PC-9 (cell line): ENCODE measurements at regions not wholly inside any gene's neighbourhood (a gene's known extent, or its start where the extent isn't known, plus 50 kb on each side); places are given as distances from the start of the nearest gene placed in this dataset.

Experiments used
- BruUV-seq: library from RNA; stranded (reverse); fragments of 400-500 nt; replicated peaks from 2 replicates; lab custom pipeline; 2021; lab: Mats Ljungman, UMichigan
- CTCF ChIA-PET: fragments of 300-600 bp; sonication (Branson Sonifier 250); formaldehyde crosslinking; loops from one replicate; lab custom pipeline; 2022; ENCODE audit warnings: antibody characterized with exemption; lab: Charles Lee
- POLR2A ChIA-PET: fragments of 300-600 bp; sonication (Branson Sonifier 250); formaldehyde crosslinking; loops from one replicate; lab custom pipeline; 2022; ENCODE audit warnings: antibody characterized with exemption; ENCODE audit not compliant: unreplicated experiment; lab: Charles Lee
- DNase-seq, 2 experiments: peaks; one replicate each; pipeline versions ENCODE4 v3.0.0 to v3.0.0-alpha.2; 2015 to 2022; ENCODE audit warnings: mixed read lengths in 1 of 2
- H2AFZ ChIP-seq: fragments of 200-600 bp; sonication (generic); 2 replicates; pipeline ENCODE4 v1.8.1; 2017; ENCODE audit warnings: antibody characterized with exemption
- H3F3A ChIP-seq: fragments of 200-600 bp; sonication (generic); 2 replicates; pipeline ENCODE4 v1.8.1; 2017; ENCODE audit warnings: antibody characterized with exemption, mild to moderate bottlenecking, low read depth; ENCODE audit not compliant: insufficient read depth
- H3K27ac ChIP-seq: fragments of 200-600 bp; sonication (generic); 2 replicates; pipeline ENCODE4 v1.6.1; 2016; ENCODE audit warnings: mixed run types
- H3K27me3 ChIP-seq: fragments of 200-600 bp; sonication (generic); 2 replicates; pipeline ENCODE4 v1.6.1; 2016; ENCODE audit warnings: low read depth, mixed run types; ENCODE audit not compliant: insufficient read depth
- H3K36me3 ChIP-seq: fragments of 200-600 bp; sonication (generic); 2 replicates; pipeline ENCODE4 v1.6.1; 2016; ENCODE audit warnings: low read depth, mixed run types
- H3K4me1 ChIP-seq: fragments of 200-600 bp; sonication (generic); replicated peaks from 2 replicates; pipeline ENCODE4 v1.6.1; 2016; ENCODE audit warnings: mixed run types; ENCODE audit not compliant: insufficient read depth
- H3K4me2 ChIP-seq: fragments of 200-600 bp; sonication (generic); 2 replicates; pipeline ENCODE4 v1.6.1; 2017; ENCODE audit warnings: mixed run types
- H3K4me3 ChIP-seq: fragments of 200-600 bp; sonication (generic); 2 replicates; pipeline ENCODE4 v1.6.1; 2016; ENCODE audit warnings: mixed run types
- H3K79me2 ChIP-seq: fragments of 200-600 bp; sonication (generic); 2 replicates; pipeline ENCODE4 v1.6.1; 2017; ENCODE audit warnings: low read depth, mixed run types
- H3K9me2 ChIP-seq: fragments of 200-600 bp; sonication (generic); 2 replicates; pipeline ENCODE4 v1.8.1; 2017; ENCODE audit warnings: mild to moderate bottlenecking; ENCODE audit not compliant: insufficient read depth
- H3K9me3 ChIP-seq: fragments of 200-600 bp; sonication (generic); 2 replicates; pipeline ENCODE4 v1.8.1; 2016; ENCODE audit warnings: low read depth; ENCODE audit not compliant: insufficient read depth
- H4K20me1 ChIP-seq: fragments of 200-600 bp; sonication (generic); 2 replicates; pipeline ENCODE4 v1.8.1; 2017; ENCODE audit not compliant: insufficient read depth
- EZH2 ChIP-seq: fragments of 200-600 bp; sonication (generic); IDR thresholded peaks from 2 replicates; pipeline ENCODE4 v1.8.0; 2017; ENCODE audit warnings: antibody characterized with exemption, low read depth
- intact Hi-C: fragments of 100-400 bp; cut with micrococcal nuclease; formaldehyde crosslinking; loops from one replicate; pipeline ENCODE4 v1.10.0; 2022; ENCODE audit not compliant: unreplicated experiment
- TF ChIP-seq, protein P1 (sequence below): fragments of 200-600 bp; sonication (generic); conservative IDR thresholded peaks from 2 replicates; pipeline ENCODE4 v1.6.1; 2017; ENCODE audit warnings: mixed run types, antibody characterized with exemption, mild to moderate bottlenecking, moderate library complexity

DNA sequence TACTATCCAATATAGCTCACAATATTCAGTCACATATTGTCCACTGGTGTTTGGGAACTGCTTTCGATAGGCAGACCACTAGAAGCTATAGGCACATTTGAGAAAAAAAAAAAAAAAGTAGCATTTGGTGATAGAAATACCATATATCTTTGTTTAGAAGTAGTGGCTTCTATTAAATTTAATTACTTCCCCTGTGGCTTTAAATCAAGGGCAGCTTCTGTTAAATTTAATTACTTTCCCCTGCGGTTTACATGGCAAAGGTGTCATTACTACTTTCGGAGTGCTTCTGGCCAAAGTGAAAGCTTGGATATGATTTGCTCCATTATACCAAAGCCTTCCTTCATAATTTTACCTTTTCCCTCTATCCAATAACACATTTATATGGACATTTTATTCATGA is 229.9 kb downstream of the TTLL7 start:
- no peak for DNase-seq
- H4K20me1 ChIP-seq: no peaks in the 10 kb centered on the region
- H3F3A ChIP-seq: no peaks in the 10 kb centered on the region
- H3K9me2 ChIP-seq: no peaks in the 10 kb centered on the region
- H3K27me3 ChIP-seq: no peaks in the 10 kb centered on the region
- H3K4me1 ChIP-seq: no peaks in the 10 kb centered on the region
- intact Hi-C loops: no loop called here
- ChIA-PET POLR2A (no interaction called here), CTCF (no interaction called here)
- no peaks in the 10 kb centered on the region for H3K36me3 ChIP-seq
- no peak overlapping the region for H3K4me3 ChIP-seq
- no peak overlapping the region for H3K4me2 ChIP-seq
- H3K9me3 ChIP-seq: no peaks in the 10 kb centered on the region
- no peak overlapping the region for H3K27ac ChIP-seq
- H3K79me2 ChIP-seq: no peaks in the 10 kb centered on the region
- no peak overlapping the region for H2AFZ ChIP-seq
- no TSS peak for BruUV-seq
- TF ChIP-seq EZH2: no peak
- TF ChIP-seq, protein P1, sequence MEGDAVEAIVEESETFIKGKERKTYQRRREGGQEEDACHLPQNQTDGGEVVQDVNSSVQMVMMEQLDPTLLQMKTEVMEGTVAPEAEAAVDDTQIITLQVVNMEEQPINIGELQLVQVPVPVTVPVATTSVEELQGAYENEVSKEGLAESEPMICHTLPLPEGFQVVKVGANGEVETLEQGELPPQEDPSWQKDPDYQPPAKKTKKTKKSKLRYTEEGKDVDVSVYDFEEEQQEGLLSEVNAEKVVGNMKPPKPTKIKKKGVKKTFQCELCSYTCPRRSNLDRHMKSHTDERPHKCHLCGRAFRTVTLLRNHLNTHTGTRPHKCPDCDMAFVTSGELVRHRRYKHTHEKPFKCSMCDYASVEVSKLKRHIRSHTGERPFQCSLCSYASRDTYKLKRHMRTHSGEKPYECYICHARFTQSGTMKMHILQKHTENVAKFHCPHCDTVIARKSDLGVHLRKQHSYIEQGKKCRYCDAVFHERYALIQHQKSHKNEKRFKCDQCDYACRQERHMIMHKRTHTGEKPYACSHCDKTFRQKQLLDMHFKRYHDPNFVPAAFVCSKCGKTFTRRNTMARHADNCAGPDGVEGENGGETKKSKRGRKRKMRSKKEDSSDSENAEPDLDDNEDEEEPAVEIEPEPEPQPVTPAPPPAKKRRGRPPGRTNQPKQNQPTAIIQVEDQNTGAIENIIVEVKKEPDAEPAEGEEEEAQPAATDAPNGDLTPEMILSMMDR: no peak

DNA sequence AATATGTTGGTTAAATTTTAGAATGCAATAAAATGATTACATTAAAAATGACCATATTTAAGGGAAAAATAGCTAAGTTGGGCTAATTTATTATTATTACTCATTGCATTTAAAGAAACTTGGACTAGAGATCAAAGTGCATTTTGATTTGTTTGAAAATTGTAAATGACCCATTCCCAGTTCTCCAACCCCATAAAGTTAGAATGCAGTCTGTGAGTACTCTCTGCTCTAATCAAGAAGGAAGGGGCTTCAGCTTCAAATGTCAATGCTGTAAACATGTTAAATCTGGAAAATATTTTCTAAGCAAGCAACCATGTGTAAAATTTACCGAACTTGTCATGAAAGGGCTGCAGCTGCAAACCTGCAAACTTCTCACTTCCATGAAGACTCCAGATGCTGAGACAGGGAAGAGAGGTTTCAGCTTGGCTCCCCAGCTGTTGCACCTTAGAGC is 232.7 kb downstream of the TTLL7 start:
- no peaks in the 10 kb centered on the region for H3K36me3 ChIP-seq
- no peak for DNase-seq
- H3K4me1 ChIP-seq: no peaks in the 10 kb centered on the region
- no peak overlapping the region for H3K4me2 ChIP-seq
- no peaks in the 10 kb centered on the region for H3F3A ChIP-seq
- no peak overlapping the region for H3K4me3 ChIP-seq
- intact Hi-C loops: no loop called here
- no peaks in the 10 kb centered on the region for H4K20me1 ChIP-seq
- H3K27me3 ChIP-seq: no peaks in the 10 kb centered on the region
- no peak overlapping the region for H3K27ac ChIP-seq
- POLR2A ChIA-PET: no interaction called here
- no peaks in the 10 kb centered on the region for H3K79me2 ChIP-seq
- H2AFZ ChIP-seq: no peak overlapping the region
- TF ChIP-seq, protein P1: no peak
- no peak for TF ChIP-seq EZH2
- H3K9me3 ChIP-seq: no peaks in the 10 kb centered on the region
- no peaks in the 10 kb centered on the region for H3K9me2 ChIP-seq
- no TSS peak for BruUV-seq
- CTCF ChIA-PET: no interaction called here

DNA sequence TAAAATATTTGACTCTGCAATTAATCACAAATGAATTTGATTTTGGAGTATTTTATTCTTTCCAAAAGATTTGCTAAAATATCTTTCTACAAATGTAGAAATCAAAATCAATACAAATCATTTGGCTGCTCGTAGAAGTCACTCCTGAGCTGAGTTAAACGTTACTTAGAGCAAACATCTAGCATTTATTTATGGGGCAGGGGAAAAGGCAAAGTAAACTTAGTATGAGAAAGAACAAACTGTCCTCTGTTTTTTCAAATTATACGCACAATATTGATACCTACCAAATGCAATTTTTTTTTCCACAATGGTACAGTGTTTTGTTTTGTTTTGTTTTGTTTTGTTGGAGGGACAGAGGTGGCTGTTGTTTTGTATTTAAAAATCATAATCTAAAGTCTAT is 233.8 kb downstream of the TTLL7 start:
- no peak overlapping the region for H3K4me2 ChIP-seq
- no peak for TF ChIP-seq EZH2
- TF ChIP-seq, protein P1: no peak

More for the DNA sequence above, 233.8 kb downstream of the TTLL7 start:
- no peaks in the 10 kb centered on the region for H3K36me3 ChIP-seq
- ChIA-PET POLR2A (interaction anchor here (0.5 kb wide), 1 partner anchor 1953 kb away, joined by 3 read pairs; no protein-coding TSS in a partner anchor), CTCF (no interaction called here)
- H3K27ac ChIP-seq: no peak overlapping the region
- no peaks in the 10 kb centered on the region for H4K20me1 ChIP-seq
- no peaks in the 10 kb centered on the region for H3K9me2 ChIP-seq
- H3F3A ChIP-seq: no peaks in the 10 kb centered on the region
- no peaks in the 10 kb centered on the region for H3K4me1 ChIP-seq
- H2AFZ ChIP-seq: no peak overlapping the region
- H3K9me3 ChIP-seq: no peaks in the 10 kb centered on the region
- H3K27me3 ChIP-seq: 0 out of 2 replicates have a peak, but pooled peaks cover 7% of the 10 kb centered on the region
- H3K4me3 ChIP-seq: no peak overlapping the region
- no TSS peak for BruUV-seq
- DNase-seq: no peak
- H3K79me2 ChIP-seq: no peaks in the 10 kb centered on the region
- intact Hi-C loops: no loop called here
